Cardiac fibroblast (primary cell): ENCODE measurements at regions not wholly inside any gene's neighbourhood (a gene's known extent, or its start where the extent isn't known, plus 50 kb on each side); places are given as distances from the start of the nearest gene placed in this dataset.
"Not testable (repeated sequence)": the region's sequence is repeated elsewhere in the genome, so short reads cannot be mapped to it uniquely, and the experiment has no call there.

Experiments
- DNase-seq, 2 donors: peaks; one replicate each; pipeline versions ENCODE4 v3.0.0 to v3.0.0-alpha.2; 2010; ENCODE audit warnings: low read depth in 2 of 2
- H3K4me3 ChIP-seq, 2 donors: replicated peaks in 1 of 2; 1 replicate in 1 of 2; 2 replicates in 1 of 2; pipeline ENCODE4 v1.5.1; 2011; ENCODE audit warnings: low read depth in 2 of 2, low read length in 2 of 2, mild to moderate bottlenecking in 2 of 2, moderate library complexity in 1 of 2
- CTCF ChIP-seq: IDR thresholded peaks from one replicate; pipeline ENCODE4 v1.5.1; 2011; ENCODE audit warnings: low read depth, mild to moderate bottlenecking, low read length, inconsistent platforms

- no peak for TF ChIP-seq CTCF
- DNase-seq = no peak
- H3K4me3 ChIP-seq = no peak overlapping the region
These were observed 179.1 kb upstream of the RPRM start for GRCh38 chr2:153657651-153658050.

DNA sequence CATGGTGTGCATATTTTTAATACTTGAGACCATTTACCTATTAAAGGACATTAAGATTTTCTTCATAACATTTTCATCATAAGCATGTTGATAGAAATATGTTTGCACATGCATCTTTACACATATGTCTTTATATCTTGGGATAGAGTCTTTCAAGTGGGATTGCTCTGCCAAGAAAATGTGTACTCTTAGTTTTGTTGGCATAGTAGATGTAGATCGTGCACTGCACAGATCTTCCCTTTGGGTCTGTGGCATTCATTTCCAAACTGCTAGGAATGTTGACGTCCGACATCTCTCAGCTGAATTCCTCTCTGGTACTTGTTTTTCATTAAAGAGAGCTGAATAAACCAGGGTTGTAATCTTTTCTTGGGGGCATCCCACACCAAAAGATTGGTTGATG lies 183.2 kb upstream of the RPRM start:
- no peak overlapping the region for H3K4me3 ChIP-seq
- no peak for DNase-seq
- TF ChIP-seq CTCF = no peak

GRCh38 chr2:153663371-153663770 lies 184.8 kb upstream of the RPRM start:
- TF ChIP-seq CTCF = no peak
- no peak for DNase-seq
- H3K4me3 ChIP-seq = no peak overlapping the region

DNA sequence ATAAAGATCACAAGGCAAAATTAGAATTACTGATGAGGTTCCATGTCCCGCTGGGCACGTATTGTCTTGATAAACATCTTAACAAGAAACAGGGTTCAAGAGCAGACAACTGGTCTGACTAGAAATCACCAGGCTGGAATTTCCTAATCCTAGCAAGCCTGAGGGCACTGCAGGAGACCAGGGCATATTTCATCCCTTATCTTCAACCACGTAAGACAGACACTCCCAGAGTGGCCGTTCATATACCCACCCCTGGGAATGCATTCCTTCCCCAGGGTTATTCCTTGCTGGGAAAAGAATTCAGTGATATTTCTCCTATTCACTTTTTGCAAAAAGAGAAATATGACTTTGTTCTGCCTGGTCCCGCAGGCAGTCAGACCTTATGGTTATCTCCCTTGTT lies 185.4 kb upstream of the RPRM start:
- not testable (repeated sequence) for H3K4me3 ChIP-seq, DNase-seq

DNA sequence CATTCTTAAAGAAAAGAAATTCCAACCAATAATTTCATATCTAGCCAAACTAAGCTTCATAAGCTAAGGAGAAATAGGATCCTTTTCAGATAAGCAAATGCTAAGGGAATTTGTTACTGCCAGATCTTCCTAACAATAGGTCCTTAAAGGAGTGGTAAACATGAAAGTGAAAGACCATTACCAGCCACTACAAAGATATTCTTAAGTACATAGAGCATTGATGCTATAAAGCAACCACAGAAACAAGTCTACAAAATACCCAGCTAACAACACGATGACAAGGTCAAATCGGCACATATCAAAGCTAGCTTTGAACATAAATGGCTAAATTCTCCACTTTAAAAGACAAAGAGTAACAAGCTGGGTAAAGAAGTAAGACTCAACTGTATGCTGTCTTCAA lies 188.9 kb upstream of the RPRM start:
- H3K4me3 ChIP-seq = no peak overlapping the region
- no peak for DNase-seq
- no peak for TF ChIP-seq CTCF

DNA sequence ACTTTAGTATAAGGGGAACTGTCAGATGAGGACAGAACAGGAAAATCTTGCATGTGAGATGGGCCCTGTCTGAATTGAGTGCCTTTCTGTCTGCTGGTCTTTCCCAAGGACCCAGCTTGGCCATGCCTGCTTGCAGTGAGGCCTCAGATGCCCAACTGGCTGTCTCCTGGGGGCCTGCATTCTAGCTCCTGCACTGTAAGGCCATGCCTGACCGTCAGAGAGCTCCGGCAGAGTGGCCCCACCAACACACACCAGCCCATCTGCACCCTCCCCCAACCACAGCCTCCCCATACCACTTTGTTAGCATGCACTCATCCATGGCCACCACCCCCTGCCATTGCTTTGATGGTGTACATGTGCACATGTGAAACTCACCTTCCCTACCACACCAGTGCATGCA lies 190.4 kb upstream of the RPRM start:
- no peak overlapping the region for H3K4me3 ChIP-seq
- DNase-seq = no peak
- TF ChIP-seq CTCF = no peak

- no peak for DNase-seq
- no peak for TF ChIP-seq CTCF
These were observed 161.6 kb upstream of the GALNT13 start for GRCh38 chr2:153710128-153710527.

More at GRCh38 chr2:153710128-153710527, 161.6 kb upstream of the GALNT13 start:
- no peak overlapping the region for H3K4me3 ChIP-seq
